ENCODE measurements at regions not wholly inside any gene's neighbourhood (a gene's known extent, or its start where the extent isn't known, plus 50 kb on each side); places are given as distances from the start of the nearest gene placed in this dataset.
"Not testable (repeated sequence)": the region's sequence is repeated elsewhere in the genome, so short reads cannot be mapped to it uniquely, and the experiment has no call there.

DNA sequence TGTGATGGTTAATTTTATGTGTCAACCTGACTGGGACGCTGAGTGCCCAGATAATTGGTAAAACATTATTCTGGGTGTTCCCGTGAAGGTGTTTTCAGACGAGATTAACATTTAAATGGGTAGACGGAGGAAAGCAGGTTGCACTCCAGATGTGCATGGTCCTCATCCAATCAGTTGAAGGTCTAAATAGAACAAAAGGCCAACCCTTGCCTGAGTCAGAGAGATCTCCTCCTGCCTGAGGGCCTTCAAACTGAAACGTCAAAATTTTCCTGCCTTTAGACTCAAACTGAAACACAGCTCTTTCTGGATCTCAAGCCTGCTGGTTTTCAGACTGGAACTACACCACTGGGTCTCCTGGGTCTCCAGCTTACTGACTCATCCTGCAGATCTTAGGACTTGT is 73.5 kb downstream of the NPIPA8 start:
- not testable (repeated sequence) for DNase-seq (ENCODE audit: low read depth, low spot score)

DNA sequence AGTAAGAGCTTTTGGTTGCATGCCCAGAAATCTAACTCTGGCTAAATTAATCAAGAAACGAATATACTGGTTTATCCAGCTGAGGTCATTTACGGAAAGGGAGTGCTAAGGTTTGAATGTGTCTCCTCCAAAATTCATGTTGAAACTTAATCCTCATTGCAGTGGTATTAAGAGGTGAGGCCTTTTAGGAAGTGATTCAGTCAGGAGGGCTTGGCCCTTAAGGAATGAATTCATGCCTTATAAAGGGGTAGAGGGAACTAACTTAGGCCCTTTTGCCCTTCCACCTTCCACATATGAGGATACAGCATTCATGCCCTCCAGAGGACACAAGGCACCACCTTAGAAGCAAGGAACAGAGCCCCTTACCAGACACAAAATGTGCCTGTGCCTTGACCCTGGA is 74.7 kb downstream of the NPIPA8 start:
- not testable (repeated sequence) for DNase-seq (ENCODE audit: low read depth, low spot score); H3K4me3 ChIP-seq (ENCODE audit: low read length)

More for the DNA sequence above, 73.5 kb downstream of the NPIPA8 start:
- not testable (repeated sequence) for H3K4me3 ChIP-seq (ENCODE audit: low read length)

DNA sequence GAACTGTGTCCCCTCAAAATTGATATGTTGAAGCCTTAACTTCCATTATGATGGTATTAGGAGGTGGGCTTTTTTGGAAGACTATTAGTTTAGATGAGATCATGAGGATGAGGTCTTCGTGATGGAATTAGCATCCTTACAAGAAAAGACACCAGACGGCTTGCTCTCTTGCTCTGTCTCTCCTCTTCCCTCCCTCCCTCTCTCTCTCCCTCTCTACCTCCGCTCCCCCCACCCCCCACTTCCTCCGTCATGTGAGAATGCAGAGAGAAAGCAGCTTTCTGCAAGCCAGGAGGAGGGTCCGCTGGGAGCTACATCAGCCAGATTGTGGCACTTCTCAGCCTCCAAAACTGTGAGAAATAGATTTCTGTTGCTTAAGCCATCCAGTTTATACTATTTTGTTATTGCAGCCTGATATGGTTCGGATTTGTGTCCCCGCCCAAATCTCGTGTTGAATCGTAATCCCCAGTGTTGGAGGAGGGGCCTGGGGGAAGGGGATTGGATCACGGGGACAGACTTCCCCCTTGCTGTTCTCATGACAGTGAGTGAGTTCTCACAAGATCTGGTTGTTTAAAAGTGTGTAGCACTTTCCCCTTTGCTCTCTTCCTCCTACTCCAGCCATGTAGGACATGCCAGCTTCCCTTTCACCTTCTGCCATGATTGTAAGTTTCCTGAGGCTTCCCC is 76.9 kb downstream of the NPIPA8 start:
- not testable (repeated sequence) for H3K4me3 ChIP-seq (ENCODE audit: low read length); DNase-seq (ENCODE audit: low read depth, low spot score)

DNA sequence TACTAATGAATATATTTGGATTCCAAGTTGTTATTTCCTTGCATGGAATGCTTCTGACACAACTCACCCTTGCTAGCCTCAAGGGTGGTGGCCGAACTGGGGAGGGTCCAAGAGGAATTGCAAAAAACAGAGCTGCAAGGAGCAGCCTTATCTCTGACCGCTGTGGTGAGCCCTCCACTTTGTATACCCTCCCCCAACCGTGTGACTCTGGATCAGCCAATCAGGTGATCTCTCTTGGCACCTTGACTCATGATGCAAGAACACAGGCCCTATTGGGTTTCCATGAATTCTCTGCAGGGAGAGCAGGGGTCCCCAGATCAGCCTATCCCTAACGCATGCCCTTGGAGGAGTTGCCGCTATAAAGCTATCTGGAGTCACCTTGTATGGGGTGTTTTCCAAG is 83.6 kb downstream of the NPIPA8 start:
- not testable (repeated sequence) for H3K4me3 ChIP-seq (ENCODE audit: low read length); DNase-seq (ENCODE audit: low read depth, low spot score)

DNA sequence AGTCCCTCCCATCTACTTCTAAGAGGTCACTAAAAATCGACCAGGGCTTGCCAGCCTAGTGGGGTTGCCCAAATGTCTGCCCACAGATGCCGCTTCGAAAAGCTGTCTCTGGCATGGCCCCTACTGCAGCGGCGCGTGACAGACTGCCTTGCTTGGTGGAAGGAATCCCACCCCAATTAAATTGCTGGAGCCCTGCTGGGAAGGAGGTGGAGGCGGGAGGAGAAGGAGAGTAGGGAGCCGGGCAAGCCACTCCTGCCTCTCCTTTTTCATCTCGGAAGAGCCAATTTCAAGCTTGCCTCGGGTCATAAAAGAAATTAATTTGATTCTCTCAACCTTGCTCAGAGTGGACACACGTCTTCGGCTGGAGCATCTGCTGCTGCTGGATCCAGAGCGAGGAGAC is 106.0 kb downstream of the NPIPA8 start:
- not testable (repeated sequence) for H3K4me3 ChIP-seq (ENCODE audit: low read length); DNase-seq (ENCODE audit: low read depth, low spot score)

DNA sequence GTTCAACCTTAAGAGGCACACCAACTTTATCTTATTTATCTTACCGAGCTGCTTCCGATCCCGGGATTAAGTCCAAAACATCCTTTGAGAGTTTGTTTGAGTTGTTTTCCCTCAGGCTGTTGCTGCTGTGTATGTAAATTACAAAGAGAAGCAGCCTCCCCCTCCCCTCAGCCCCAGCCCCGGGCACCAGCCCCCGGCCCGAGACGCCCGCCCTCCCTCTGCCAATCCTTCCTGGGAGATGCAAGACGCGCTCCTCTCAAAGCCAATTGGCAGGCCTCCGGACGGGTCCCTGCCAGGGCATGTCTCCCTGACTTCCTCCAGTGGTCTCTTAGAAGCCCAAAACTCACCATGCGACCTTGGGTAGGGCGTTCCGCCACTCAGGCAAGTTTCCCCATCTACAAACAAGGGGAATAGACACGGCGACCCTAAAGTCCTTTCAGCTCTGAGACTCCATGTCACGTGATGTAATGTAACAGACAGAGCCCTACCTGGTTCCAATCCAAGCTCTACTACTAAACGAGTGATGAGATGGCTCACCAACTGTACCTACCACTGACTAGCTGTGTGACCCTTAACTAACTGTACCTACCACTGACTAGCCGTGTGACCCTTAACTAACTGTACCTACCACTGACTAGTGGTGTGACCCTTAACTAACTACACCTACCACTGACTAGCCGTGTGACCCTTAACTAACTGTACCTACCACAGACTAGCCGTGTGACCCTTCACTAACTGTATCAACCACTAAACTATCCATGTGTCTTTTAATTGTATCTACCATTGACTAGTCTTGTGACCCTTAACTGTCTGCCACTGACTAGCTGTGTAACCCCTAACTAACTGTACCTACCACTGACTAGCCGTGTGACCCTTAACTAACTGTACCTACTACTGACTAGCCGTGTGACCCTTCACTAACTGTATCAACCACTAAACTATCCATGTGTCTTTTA is 114.2 kb downstream of the NPIPA8 start:
- H3K4me3 ChIP-seq (ENCODE audit: low read length); DNase-seq (ENCODE audit: low read depth, low spot score): not testable (repeated sequence)

DNA sequence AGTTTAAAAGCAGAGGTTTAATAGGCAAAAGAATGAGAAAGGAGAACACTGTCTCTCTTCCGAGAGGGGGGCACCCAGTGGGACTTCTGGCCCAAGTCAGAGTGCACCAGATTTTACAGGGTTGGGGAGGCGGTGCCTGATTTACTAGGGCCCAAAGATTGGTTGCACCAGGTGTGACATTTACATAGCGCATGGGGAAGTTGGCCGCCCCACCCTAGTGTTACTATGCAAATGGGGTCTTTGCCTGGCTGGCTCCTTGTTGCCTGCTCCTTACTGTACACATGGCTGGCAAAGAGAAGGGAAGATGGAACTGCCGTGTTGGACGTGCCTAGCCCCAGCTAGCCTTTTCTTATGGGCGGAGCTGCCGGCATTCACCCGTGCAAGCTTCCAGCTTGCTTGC is 118.8 kb downstream of the NPIPA8 start:
- not testable (repeated sequence) for DNase-seq (ENCODE audit: low read depth, low spot score); H3K4me3 ChIP-seq (ENCODE audit: low read length)

DNA sequence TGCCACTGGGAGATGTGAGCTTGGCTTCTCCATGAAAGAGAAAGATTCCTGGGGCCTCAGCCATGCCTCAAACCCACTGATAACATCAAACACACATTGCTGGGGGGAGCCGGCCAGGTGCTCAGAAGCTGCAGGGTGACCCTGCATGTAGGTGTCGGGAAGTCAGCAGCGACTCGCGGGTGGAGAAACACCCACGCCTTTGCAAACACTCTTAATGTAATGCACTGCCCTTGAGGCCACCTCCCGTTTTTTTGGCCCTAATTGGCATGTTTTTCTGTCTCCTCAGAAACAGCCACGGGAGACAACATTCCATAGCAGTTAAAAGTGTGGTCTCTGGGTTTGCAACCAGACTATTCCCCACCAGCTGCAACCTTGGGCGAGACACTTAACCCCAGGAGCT is 119.7 kb downstream of the NPIPA8 start:
- DNase-seq (ENCODE audit: low read depth, low spot score); H3K4me3 ChIP-seq (ENCODE audit: low read length): not testable (repeated sequence)

DNA sequence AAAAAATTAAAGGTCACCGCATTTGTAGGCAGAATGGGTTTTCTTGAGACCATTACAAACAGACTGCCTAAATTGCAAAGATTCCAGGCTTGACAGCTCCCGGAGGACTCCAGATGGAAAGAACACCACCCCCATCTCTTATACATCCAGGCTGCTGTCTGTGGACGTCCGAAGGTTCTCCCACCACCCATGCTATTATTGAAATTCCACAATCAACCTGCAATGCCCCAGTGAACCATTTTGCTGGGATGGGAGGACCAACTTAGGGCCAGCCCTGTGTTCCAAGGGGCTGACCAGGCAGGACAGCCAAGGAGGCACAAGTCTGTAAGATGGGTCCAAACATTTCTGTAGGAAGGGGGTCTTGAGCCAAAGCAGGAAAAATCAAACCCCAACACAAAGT is 122.7 kb downstream of the NPIPA8 start:
- not testable (repeated sequence) for H3K4me3 ChIP-seq (ENCODE audit: low read length); DNase-seq (ENCODE audit: low read depth, low spot score)

DNA sequence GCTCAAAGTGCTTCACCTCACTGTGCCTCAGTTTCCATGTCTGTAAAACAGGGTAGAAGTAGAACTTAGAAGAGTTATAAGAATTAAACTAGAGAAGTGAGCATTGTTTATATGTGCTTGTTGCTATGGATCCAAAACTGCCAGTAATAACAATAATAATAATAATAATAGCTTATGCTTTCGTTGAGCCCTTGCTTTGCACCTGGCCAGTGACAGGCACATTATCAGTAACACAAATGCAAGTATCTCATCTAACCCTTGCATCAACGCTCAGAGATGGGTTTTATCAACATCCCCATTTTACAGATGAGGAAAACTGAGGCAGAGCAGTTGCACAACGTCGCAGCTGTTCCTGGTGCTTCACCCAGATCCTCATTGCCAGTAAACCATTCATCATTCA is 125.0 kb downstream of the NPIPA8 start:
- H3K4me3 ChIP-seq (ENCODE audit: low read length), result not testable (repeated sequence)

DNA sequence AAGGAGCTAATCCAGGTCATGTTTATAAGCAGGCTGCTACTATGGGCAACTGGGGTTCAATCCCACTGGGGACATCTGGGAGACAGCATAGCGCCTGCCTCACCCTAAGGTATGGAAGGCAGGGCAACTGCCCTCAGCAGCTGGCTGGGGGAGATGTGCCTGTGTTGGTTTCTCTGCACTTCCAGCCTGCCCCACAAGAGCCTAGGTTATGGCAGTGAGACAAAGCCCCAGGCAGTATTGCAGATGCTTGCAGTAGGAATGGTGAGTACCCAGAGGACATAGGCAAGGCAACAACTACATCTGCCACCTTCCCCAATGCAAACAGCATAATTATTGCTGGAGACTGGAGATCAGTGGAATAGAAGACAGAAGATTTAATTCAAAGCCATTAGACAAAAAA is 131.8 kb downstream of the NPIPA8 start:
- not testable (repeated sequence) for H3K4me3 ChIP-seq (ENCODE audit: low read length); DNase-seq (ENCODE audit: low read depth, low spot score)

More for the DNA sequence above, 125.0 kb downstream of the NPIPA8 start:
- DNase-seq (ENCODE audit: low read depth, low spot score), result not testable (repeated sequence)

DNA sequence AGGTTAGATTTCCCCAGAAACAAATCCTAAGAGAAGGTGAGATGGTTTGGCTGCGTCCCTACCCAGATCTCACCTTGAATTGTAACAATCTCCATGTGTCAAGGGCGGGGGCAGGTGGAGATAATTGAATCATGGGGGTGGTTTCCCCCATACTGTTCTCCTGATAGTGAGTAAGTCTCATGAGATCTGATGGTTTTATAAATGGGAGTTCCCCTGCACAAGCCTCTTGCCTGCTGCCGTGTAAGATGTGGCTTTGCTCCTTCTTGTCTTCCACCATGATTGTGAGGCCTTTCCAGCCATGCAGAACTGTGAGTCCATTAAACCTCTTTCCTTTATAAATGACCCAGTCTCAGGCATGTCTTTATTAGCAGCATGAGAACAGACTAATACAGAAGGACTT is 132.2 kb downstream of the NPIPA8 start:
- DNase-seq (ENCODE audit: low read depth, low spot score); H3K4me3 ChIP-seq (ENCODE audit: low read length): not testable (repeated sequence)

DNA sequence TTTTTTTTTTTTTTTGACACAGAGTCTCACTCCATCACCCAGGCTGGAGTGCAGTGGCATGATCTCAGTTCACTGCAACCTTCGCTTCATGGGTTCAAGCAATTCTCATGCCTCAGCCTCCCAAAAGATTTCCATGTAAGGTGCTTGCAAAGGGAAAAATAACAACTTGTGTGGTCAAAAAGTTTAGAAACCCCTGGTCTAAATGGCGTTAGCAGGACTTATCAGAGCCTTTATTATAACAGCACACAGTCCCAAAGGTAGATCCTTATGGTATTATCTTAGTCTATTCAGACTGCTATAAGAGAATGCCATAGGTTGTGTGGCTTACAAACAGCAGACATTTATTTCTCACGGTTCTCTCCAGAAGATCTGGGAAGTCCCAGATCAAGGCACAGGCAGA is 135.0 kb downstream of the NPIPA8 start:
- not testable (repeated sequence) for DNase-seq (ENCODE audit: low read depth, low spot score); H3K4me3 ChIP-seq (ENCODE audit: low read length)

DNA sequence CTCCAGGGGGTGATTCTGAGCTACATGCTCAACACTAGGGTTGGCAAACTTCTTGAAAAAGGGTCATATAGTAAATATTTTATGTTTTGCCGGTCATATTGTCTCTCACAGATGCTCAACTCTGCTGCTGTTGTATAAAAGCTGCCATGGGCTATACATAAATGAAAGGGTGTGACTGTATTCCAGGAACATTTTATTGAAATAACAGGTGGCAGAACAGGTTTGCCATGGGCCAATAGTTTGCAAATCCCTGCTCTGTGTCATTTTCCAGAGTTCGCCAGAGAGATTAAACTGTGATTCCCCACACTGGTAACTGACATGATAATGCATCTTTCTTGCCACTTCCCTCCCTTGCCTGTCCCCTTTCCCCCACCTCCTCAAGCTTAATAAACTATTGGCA is 144.1 kb downstream of the NPIPA8 start:
- DNase-seq (ENCODE audit: low read depth, low spot score); H3K4me3 ChIP-seq (ENCODE audit: low read length): not testable (repeated sequence)

DNA sequence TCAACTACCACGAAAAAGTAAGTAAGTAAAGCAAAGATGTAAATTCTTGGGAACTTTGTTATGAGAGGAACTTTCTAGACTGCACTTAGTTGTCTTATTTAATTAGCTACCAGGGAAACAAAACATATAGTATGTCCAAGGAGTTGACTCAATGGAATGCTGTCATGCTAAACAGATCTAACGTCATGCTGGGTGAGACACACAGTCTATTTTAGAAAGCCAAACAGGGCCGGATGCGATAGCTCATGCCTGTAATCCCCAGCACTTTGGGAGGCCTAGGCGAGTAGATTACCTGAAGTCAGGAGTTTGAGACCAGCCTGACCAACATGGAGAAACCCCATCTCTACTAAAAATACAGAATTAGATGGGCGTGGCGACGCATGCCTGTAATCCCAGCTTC is 146.4 kb downstream of the NPIPA8 start:
- DNase-seq (ENCODE audit: low read depth, low spot score); H3K4me3 ChIP-seq (ENCODE audit: low read length): not testable (repeated sequence)

DNA sequence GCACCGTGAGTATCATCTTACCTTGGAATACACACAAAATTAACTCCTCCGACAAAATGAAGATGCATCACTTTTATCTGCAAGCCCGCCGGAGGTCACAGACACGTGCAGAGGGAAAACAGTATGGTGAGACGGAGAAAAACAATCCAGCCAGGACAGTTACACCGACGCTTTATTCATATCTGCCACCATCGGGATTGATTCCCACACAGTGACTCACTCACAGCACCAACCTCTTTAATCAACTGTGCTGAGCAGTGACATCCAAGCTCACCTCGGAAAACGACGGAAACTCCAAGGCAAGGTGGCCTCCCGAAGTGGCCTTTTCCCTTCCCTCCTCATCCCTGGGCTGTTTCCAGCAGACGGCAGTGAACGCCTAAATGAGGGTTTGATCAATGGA is 151.8 kb downstream of the NPIPA8 start:
- DNase-seq (ENCODE audit: low read depth, low spot score); H3K4me3 ChIP-seq (ENCODE audit: low read length): not testable (repeated sequence)

DNA sequence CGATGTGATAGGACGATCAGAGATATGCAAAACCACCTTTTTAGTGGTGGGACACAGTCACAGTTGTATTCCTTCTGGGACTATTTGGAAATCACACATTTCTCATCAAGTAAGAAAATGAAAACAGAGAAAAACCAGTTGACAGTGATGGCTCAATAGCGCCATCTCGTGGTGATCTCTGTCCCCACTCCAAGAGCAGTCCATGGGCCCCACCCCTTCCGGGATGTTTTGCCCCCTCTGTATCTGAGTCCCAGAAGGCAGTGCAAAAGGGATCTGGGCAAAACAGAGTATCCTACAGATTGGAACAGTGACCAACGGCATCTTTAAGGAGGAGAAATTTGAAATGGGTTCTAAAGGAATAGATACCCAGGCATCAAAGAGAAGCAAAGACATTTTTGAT is 155.5 kb downstream of the NPIPA8 start:
- H3K4me3 ChIP-seq (ENCODE audit: low read length); DNase-seq (ENCODE audit: low read depth, low spot score): not testable (repeated sequence)

DNA sequence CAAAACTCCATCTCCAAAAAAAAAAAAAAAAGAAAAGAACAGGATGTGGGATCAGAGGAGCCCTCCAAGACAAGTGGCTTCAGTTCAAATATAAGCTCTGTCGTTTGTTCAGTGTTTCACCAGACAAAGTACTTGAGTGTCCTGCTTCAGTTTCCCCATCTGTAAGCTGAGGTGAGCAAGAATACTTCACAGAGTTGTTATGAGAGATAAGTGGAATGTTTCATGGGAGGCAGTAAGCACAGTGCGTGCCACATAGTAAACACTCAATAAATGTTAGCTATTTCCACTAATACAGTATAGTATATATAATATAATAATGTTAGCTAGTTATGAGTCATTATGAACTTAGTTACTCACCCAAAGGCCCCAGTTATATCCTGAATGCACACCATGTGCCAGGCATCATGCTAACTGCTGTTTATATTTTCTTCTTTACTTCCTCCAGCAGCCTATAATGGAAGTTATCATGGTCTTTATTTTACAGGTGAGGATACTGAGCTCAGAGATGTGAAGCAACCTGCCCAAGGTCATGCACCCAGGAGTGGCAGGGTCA is 162.5 kb downstream of the NPIPA8 start:
- not testable (repeated sequence) for H3K4me3 ChIP-seq (ENCODE audit: low read length); DNase-seq (ENCODE audit: low read depth, low spot score)

DNA sequence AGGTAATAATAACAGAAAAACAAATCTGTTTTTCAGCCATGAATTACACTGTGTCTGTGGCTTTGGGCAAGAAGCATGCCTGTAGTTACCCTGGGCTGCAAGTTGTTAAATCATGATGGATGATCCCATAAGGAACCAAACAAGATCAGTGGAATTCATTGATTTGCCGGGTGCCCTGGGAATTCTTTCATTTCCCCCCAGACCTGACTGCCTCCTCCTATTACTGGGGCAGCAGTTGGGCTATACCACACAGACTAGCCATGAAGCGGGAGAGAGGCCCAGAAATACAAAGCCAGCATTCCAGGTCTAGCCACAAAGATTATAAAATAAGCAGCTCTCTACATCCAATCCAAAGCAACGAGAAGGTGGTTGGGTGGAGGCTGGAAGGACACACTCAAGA is 174.2 kb downstream of the NPIPA8 start:
- H3K4me3 ChIP-seq (ENCODE audit: low read length); DNase-seq (ENCODE audit: low read depth, low spot score): not testable (repeated sequence)

DNA sequence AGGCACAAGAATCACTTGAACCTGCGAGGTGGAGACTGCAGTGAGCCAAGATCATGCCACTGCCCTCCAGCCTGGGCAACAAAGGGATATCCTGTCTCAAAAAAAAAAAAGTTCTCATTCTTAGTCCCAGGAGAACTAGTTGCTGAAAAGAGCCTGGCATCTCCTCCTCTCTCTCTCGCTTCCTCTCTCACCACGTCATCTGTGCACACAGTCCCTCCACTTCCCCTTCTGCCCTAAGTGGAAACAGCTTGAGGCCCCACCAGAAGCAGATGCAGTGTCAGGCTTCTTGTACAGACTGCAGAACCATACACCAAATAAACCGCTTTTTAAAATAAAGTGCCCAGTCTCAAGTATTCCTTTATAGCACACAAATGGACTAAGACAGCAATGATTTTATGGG is 175.3 kb downstream of the NPIPA8 start:
- DNase-seq (ENCODE audit: low read depth, low spot score); H3K4me3 ChIP-seq (ENCODE audit: low read length): not testable (repeated sequence)
